WTC11 (cell line): ENCODE measurements at regions not wholly inside any gene's neighbourhood (a gene's known extent, or its start where the extent isn't known, plus 50 kb on each side); places are given as distances from the start of the nearest gene placed in this dataset.

Experiments
- ATAC-seq: fragments of 200-7000 bp; cut with Tn5 transposase; 2 replicates; pipeline ENCODE4 v1.10.0; 2021; ENCODE audit warnings: mild to moderate bottlenecking, moderate library complexity
- CTCF ChIA-PET: fragments of 300-600 bp; sonication (Branson Sonifier 250); formaldehyde crosslinking; loops from one replicate; lab custom pipeline; 2021; ENCODE audit warnings: antibody characterized with exemption; lab: Charles Lee
- POLR2A ChIA-PET: fragments of 350-600 bp; sonication (Branson Sonifier 250); formaldehyde crosslinking; loops from one replicate; lab custom pipeline; 2021; ENCODE audit warnings: antibody characterized with exemption; lab: Charles Lee
- DNase-seq: peaks from one replicate; pipeline ENCODE4 v3.0.0; 2021; ENCODE audit warnings: low spot score
- H3K27ac Mint-ChIP-seq: 2 replicates; pipeline ENCODE4 v1.8.0; 2021; ENCODE audit warnings: mixed read lengths
- H3K27me3 Mint-ChIP-seq: 2 replicates; pipeline ENCODE4 v1.8.0; 2021; ENCODE audit warnings: low read depth, mild to moderate bottlenecking, moderate library complexity, mixed read lengths
- H3K36me3 Mint-ChIP-seq: 2 replicates; pipeline ENCODE4 v1.8.0; 2021; ENCODE audit warnings: mixed read lengths
- H3K4me1 Mint-ChIP-seq: 2 replicates; pipeline ENCODE4 v1.8.0; 2022; ENCODE audit warnings: mixed read lengths
- H3K4me3 Mint-ChIP-seq: 2 replicates; pipeline ENCODE4 v1.8.0; 2021; ENCODE audit warnings: mild to moderate bottlenecking, moderate library complexity, mixed read lengths
- H3K9me3 Mint-ChIP-seq: 2 replicates; pipeline ENCODE4 v1.8.0; 2021; ENCODE audit warnings: mixed read lengths
- AFF4 ChIP-seq: sonication (generic); formaldehyde crosslinking; IDR thresholded peaks from 2 replicates; pipeline ENCODE4 v1.8.1; 2023; ENCODE audit warnings: mild to moderate bottlenecking, missing genetic modification reagents, borderline replicate concordance
- AR ChIP-seq: fragments of 250-450 bp; sonication (Bioruptor Pico); IDR thresholded peaks from 2 replicates; pipeline ENCODE4 v1.9.0; 2021; ENCODE audit warnings: mild to moderate bottlenecking
- ATF1 ChIP-seq: sonication (generic); formaldehyde crosslinking; IDR thresholded peaks from 2 replicates; pipeline ENCODE4 v1.8.1; 2023; ENCODE audit warnings: mild to moderate bottlenecking, moderate library complexity, missing genetic modification reagents
- ATF2 ChIP-seq: sonication (generic); formaldehyde crosslinking; IDR thresholded peaks from 2 replicates; pipeline ENCODE4 v1.8.1; 2022; ENCODE audit warnings: low read depth, missing genetic modification reagents, borderline replicate concordance
- E2F4 ChIP-seq: sonication (generic); formaldehyde crosslinking; IDR thresholded peaks from 2 replicates; pipeline ENCODE4 v1.8.1; 2022; ENCODE audit warnings: low read depth, mild to moderate bottlenecking, moderate library complexity, missing genetic modification reagents, borderline replicate concordance
- IRF1 ChIP-seq: sonication (generic); formaldehyde crosslinking; IDR thresholded peaks from 2 replicates; pipeline ENCODE4 v1.8.0; 2023; ENCODE audit warnings: missing genetic modification reagents
- MLX ChIP-seq: sonication (generic); formaldehyde crosslinking; IDR thresholded peaks from 2 replicates; pipeline ENCODE4 v1.8.1; 2023; ENCODE audit warnings: mild to moderate bottlenecking, missing genetic modification reagents, moderate library complexity
- MYBL2 ChIP-seq: sonication (generic); formaldehyde crosslinking; IDR thresholded peaks from 2 replicates; pipeline ENCODE4 v1.8.1; 2023; ENCODE audit warnings: mild to moderate bottlenecking, moderate library complexity, missing genetic modification reagents
- NR2C2 ChIP-seq: sonication (generic); formaldehyde crosslinking; IDR thresholded peaks from 2 replicates; pipeline ENCODE4 v1.8.0; 2022; ENCODE audit warnings: mild to moderate bottlenecking, missing genetic modification reagents
- PRDM15 ChIP-seq: sonication (generic); formaldehyde crosslinking; IDR thresholded peaks from 2 replicates; pipeline ENCODE4 v1.8.0; 2022; ENCODE audit warnings: missing genetic modification reagents
- ZMAT4 ChIP-seq: fragments of 250-450 bp; sonication (Bioruptor Pico); IDR thresholded peaks from 2 replicates; pipeline ENCODE4 v1.9.0; 2021; ENCODE audit warnings: mild to moderate bottlenecking
- ZNF396 ChIP-seq: fragments of 250-450 bp; sonication (Bioruptor Pico); IDR thresholded peaks from 2 replicates; pipeline ENCODE4 v1.8.0; 2021; ENCODE audit warnings: mild to moderate bottlenecking, moderate library complexity, borderline replicate concordance

GRCh38 chr22:49308300-49308699, 519.4 kb downstream of the BRD1 start:
- no peaks in the 10 kb centered on the region; the same call in 1 of the 2 replicates for H3K27me3 Mint-ChIP-seq
- H3K4me1 Mint-ChIP-seq, result no peaks in the 10 kb centered on the region
- DNase-seq, result no peak
- ChIA-PET CTCF (interaction anchor here (1.6 to 1.9 kb wide), 2 partner anchors 262 to 324 kb away, joined by 5 to 6 read pairs; no protein-coding TSS in a partner anchor), POLR2A (no interaction called here)
- TF ChIP-seq ZMAT4, result no peak
- TF ChIP-seq IRF1 (CRISPR knock-in tag), result no peak
- no peak for TF ChIP-seq ATF1
- no peak for TF ChIP-seq ATF2 (CRISPR knock-in tag)
- H3K27ac Mint-ChIP-seq, result no peak overlapping the region
- no peak for ATAC-seq
- no peaks in the 10 kb centered on the region for H3K9me3 Mint-ChIP-seq
- H3K36me3 Mint-ChIP-seq, result no peaks in the 10 kb centered on the region
- no peak overlapping the region for H3K4me3 Mint-ChIP-seq

- Mint-ChIP-seq H3K27ac (no peak overlapping the region), H3K4me3 (no peak overlapping the region), H3K4me1 (no peaks in the 10 kb centered on the region), H3K36me3 (no peaks in the 10 kb centered on the region), H3K27me3 (no peaks in the 10 kb centered on the region; the same call in 1 of the 2 replicates), H3K9me3 (no peaks in the 10 kb centered on the region)
- no peak for DNase-seq
- CTCF ChIA-PET, result interaction anchor here (1.6 to 1.9 kb wide), 2 partner anchors 261 to 325 kb away, joined by 5 to 6 read pairs; no protein-coding TSS in a partner anchor
- TF ChIP-seq PRDM15, result no peak
- no peak for TF ChIP-seq MLX (CRISPR knock-in tag)
- no peak for TF ChIP-seq AR (CRISPR knock-in tag)
- no peak for TF ChIP-seq MYBL2 (CRISPR knock-in tag)
- no peak for TF ChIP-seq ZNF396
- no peak for TF ChIP-seq E2F4 (CRISPR knock-in tag)
- TF ChIP-seq NR2C2 (CRISPR knock-in tag), result no peak
- TF ChIP-seq AFF4 (CRISPR knock-in tag), result no peak
- ATAC-seq, result no peak
- POLR2A ChIA-PET, result no interaction called here
Measured at GRCh38 chr22:49307870-49308269, 519.8 kb downstream of the BRD1 start.
